ENCODE measurements at regions not wholly inside any gene's neighbourhood (a gene's known extent, or its start where the extent isn't known, plus 50 kb on each side); places are given as distances from the start of the nearest gene placed in this dataset.

- no peak for TF ChIP-seq CTCF (IDR thresholded peaks at IDR 0.05; ENCODE audit: low read depth, low read length)
- no peak for DNase-seq
Observed at GRCh38 chr6:113050010-113050858, 703.1 kb downstream of the RFPL4B start.

GRCh38 chr6:113050979-113051378 is 703.8 kb downstream of the RFPL4B start:
- TF ChIP-seq CTCF (IDR thresholded peaks at IDR 0.05; ENCODE audit: low read depth, low read length) = no peak
- H3K9me3 ChIP-seq (ENCODE audit: severe bottlenecking) = no peaks in the 10 kb centered on the region
- H3K27me3 ChIP-seq (ENCODE audit: insufficient read depth, low read depth, severe bottlenecking) = no peaks in the 10 kb centered on the region
- H3K4me3 ChIP-seq (ENCODE audit: low read depth, low read length) = no peak overlapping the region
- no peak for DNase-seq
- H3K36me3 ChIP-seq = no peaks in the 10 kb centered on the region
- H3K27ac ChIP-seq = no peak overlapping the region

More at GRCh38 chr6:113050010-113050858, 703.1 kb downstream of the RFPL4B start:
- H3K9me3 ChIP-seq (ENCODE audit: severe bottlenecking) = no peaks in the 10 kb centered on the region
- H3K36me3 ChIP-seq = no peaks in the 10 kb centered on the region
- no peak overlapping the region for H3K4me3 ChIP-seq (ENCODE audit: low read depth, low read length)
- no peak overlapping the region for H3K27ac ChIP-seq
- no peaks in the 10 kb centered on the region for H3K27me3 ChIP-seq (ENCODE audit: insufficient read depth, low read depth, severe bottlenecking)

- Histone ChIP-seq H3K27ac (no peak overlapping the region), H3K27me3 (ENCODE audit: insufficient read depth, low read depth, severe bottlenecking) (no peaks in the 10 kb centered on the region), H3K4me3 (ENCODE audit: low read depth, low read length) (no peak overlapping the region), H3K9me3 (ENCODE audit: severe bottlenecking) (no peaks in the 10 kb centered on the region), H3K36me3 (no peaks in the 10 kb centered on the region)
- DNase-seq = no peak
- no peak for TF ChIP-seq CTCF (IDR thresholded peaks at IDR 0.05; ENCODE audit: low read depth, low read length)
Observed at GRCh38 chr6:113052506-113052905, 705.4 kb downstream of the RFPL4B start.

- H3K36me3 ChIP-seq = no peaks in the 10 kb centered on the region
- no peaks in the 10 kb centered on the region for H3K9me3 ChIP-seq (ENCODE audit: severe bottlenecking)
- TF ChIP-seq CTCF (IDR thresholded peaks at IDR 0.05; ENCODE audit: low read depth, low read length) = no peak
- no peaks in the 10 kb centered on the region for H3K27me3 ChIP-seq (ENCODE audit: insufficient read depth, low read depth, severe bottlenecking)
- H3K4me3 ChIP-seq (ENCODE audit: low read depth, low read length) = no peak overlapping the region
- no peak overlapping the region for H3K27ac ChIP-seq
- no peak for DNase-seq
Observed at GRCh38 chr6:113055061-113055460, 707.9 kb downstream of the RFPL4B start.

GRCh38 chr6:113055998-113056397 is 708.9 kb downstream of the RFPL4B start:
- no peak for TF ChIP-seq CTCF (IDR thresholded peaks at IDR 0.05; ENCODE audit: low read depth, low read length)
- no peaks in the 10 kb centered on the region for H3K9me3 ChIP-seq (ENCODE audit: severe bottlenecking)
- H3K27ac ChIP-seq = no peak overlapping the region
- no peaks in the 10 kb centered on the region for H3K36me3 ChIP-seq
- DNase-seq = no peak
- H3K27me3 ChIP-seq (ENCODE audit: insufficient read depth, low read depth, severe bottlenecking) = no peaks in the 10 kb centered on the region
- no peak overlapping the region for H3K4me3 ChIP-seq (ENCODE audit: low read depth, low read length)

All from WERI-Rb-1 (cell line).